NCI-H345 treated with DMSO at 0.1 percent for 48 hours (cell line): ENCODE measurements at regions not wholly inside any gene's neighbourhood (a gene's known extent, or its start where the extent isn't known, plus 50 kb on each side); places are given as distances from the start of the nearest gene placed in this dataset.
A peak's percentile ranks its signal among the peaks of the same experiment; 100 is the strongest.
"Not testable (repeated sequence)": the region's sequence is repeated elsewhere in the genome, so short reads cannot be mapped to it uniquely, and the experiment has no call there.

Experiments used
- DNase-seq: peaks from one replicate; lab custom pipeline; 2025; ENCODE audit not compliant: unreplicated experiment; lab: John Stamatoyannopoulos, UW

DNA sequence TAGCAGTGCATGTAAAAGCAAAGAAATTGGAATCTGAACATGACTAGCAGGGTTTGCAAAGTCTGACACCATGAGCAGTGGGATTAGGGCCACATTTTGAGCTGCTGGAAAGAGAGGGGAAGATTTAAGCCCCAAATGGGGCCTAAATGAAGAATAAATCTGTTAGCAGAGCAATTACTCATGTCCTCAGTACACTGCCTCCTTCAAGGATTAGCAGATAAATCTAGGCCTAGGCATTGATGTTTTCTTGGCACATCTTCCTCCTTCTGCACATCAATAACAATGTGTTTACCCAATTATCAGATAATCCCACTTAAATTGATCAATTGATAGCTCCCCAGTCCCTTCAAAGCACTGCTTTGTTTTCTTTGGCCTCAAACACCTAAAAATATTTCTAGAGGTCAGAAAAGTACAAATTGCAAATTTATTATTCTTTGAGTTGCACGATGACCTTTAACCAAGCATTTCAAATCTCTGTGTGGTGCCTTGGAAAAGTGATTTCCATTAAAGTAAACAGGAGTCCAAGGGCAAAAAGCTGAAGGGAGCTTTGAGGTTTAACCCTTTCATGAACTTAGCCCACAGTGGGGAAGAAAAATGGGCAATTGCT, 514.7 kb upstream of the CHORDC1 start:
- DNase-seq = no peak

DNA sequence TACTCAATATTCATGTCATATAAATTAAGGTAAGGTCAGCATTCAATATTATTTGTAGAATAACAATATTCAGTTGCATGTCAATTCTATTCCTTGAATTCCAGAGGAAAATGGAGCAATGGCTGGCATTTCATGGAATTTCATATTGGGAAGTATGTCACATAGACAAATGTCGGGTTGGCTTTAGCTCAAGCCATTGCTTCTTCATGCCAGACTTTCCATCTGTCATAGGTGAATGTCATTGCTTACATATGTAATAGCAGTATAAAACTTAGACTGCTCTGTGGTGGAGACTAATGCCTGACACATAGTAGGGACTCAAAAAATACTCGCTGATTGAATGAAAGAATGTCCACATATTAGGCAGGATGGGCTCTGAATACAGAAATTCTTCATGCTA, 509.6 kb upstream of the CHORDC1 start:
- no peak for DNase-seq

DNA sequence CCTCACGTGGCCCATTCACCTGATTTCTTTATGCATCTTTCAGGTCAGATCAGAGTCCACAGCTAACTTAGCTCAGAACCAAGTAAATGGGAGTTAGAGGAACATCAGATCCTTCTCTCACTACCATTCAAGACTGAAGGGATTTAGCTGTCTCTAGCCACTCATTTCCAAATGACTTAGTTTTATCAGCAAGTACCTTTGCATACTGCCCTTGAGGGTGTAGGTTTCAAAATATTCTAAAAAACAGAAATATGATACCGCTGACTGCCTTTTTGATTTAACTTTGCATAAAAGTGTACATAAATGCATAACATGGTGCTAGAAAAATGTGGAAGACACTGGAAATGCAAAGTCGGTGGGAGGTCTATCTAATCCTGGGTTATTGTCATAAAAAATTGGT, 500.6 kb upstream of the CHORDC1 start:
- DNase-seq = no peak

DNA sequence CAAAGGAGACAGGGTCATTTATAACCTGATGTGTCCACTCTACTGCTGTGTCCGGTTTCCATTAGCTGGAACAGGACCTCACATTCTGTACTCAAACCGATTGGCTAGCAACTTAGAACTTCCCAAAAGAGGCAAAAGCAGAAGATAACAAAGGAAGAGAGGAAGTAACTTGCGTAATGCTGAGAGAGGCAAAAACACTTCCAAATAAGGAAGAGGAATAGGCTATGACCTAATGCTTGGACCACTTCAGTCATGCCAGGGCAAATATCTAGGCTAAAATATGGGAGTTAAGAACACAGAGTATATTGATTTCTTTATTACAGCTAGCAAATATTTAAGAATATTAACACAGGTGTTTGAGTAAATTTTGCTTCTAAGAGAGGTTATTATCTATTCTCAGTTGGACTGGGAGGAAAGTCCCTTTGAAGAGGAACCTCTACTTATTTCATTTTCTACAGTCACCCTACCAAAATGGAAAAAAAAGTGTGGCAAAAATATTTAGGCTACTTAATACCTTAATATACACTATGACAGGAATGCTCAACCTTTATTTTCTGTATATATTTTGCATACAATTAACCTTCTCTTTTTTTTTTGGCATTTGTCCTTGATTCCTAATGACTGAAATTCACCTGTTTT, 499.8 kb upstream of the CHORDC1 start:
- no peak for DNase-seq

DNA sequence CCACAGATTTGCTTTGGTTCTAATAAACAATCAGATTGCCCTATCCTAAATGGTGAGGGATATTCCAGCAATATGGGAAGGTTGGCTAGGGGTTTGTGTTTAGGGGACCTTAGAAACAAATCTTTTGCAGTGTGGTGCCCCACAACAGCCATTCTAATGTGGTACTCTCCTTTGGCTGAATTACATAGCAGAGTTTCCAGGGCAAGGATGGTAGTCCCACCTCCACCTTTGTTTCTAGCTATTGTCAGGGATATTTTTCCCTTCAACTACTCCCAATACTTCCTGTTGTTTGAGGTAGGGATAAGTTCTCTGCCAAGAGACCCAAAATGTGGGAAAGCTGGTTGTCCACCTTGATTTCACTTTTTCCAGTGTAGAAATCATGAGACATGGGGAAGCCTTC, 494.7 kb upstream of the CHORDC1 start:
- no peak for DNase-seq

DNA sequence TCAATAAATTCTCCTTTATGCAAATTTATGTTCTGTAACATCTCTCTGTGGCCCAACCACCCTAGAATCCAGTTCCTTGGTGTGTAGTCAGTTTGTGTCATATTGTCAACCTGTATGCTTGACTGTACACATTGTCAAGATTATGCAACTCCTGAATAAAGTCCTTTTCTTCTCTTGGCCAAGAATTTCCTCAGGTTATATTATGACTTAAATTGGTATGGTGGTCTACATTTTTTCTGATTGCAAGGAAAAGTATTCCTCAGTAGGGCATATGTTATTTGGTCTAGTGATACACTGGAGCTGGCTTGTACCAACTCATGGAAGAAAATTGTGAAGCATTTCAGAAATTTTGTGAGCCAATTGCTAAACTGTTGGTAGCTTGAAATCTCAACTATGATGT, 482.8 kb upstream of the CHORDC1 start:
- DNase-seq = no peak

DNA sequence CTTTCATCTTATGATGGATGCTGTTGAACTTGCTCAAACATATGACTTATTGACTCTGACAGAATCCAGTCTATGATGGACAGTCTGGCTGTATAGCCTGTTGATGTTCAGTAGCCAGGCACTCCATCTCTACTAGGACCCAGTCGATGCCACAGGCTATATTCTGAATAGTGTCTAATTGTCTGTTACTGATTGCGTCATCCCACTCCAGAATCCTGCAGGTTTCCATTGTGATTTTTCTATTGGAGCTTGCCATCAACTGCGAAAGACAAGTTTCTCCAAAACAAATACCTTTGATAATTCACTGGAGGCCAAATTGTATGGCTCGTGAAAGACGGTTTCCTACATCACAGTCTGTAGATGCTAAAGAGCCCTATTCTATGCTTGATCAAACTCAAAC, 481.7 kb upstream of the CHORDC1 start:
- DNase-seq = peak; percentile 85

DNA sequence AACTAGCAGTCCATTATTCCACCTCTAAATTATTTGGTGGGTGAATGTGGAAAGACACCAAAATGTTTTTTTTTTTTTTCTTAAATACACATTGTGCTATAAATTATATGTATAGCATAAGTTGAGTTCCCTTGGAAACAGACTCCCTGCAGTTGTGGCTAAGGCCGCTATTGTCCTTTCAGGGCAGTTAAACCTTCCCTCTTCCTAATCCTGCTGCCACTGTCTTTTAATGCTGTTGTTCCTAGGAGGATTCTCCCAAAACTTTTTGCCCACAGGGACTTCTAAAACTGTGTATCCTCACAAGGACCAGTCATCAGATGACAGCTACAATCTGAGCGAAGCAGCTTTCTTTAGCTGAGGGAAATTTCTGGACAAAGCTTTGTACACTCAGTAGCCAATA, 478.9 kb upstream of the CHORDC1 start:
- no peak for DNase-seq

DNA sequence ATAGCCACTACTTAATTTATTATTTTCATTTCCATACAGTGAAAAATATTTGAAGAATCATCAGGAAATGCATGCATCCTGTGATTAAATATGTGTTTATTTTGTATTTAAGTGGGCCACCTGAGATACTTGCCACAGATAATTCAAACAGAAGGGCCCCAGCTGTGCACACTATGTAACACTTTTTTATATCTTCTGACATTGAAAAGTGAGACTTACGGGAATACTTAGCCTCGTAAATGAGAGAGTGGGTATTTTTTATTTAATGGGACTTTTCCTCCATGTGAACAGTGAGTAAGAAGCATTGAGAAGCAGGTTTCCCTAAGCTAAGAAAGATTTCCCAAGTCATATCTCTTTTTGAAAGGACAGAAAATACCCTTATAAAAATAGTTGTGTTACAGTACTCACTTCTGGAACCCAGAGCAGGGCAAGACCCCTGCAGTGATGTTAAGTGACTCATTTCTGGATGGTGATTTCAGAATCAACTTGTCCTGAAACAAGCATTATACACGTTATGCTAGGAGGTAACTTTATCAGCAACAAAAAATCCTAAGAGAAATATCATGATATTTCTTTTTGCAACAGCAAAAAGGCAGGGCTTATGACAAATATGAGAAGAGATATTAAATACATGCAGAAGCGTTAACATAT, 478.1 kb upstream of the CHORDC1 start:
- no peak for DNase-seq

DNA sequence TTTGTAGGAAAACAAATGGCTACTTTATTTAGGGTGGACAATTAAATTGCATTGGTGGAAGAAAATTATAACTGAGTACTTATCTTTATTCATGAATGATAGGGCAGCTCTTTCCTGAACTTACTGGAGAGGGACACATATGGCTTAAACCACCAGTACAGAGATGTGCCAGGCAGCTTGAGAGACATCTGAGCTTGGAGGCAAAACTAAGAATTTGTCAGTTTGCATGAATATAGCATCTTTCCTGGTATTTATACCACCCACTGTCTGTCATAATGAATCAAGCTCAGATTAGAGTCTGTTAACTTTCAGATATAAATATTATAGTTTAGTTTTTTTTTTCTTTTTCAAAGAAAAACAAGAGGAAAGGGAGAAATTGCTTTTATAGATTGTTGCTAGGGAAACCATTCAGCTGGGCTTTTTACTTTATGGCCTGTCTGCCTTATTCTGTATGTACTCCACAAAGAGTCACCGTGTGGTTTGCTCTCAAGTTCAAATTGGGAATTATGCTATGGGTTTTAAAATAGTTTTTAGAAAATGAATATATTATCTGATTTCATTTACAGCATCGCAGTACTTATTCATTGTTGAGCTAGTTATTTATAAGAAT, 477.0 kb upstream of the CHORDC1 start:
- no peak for DNase-seq

DNA sequence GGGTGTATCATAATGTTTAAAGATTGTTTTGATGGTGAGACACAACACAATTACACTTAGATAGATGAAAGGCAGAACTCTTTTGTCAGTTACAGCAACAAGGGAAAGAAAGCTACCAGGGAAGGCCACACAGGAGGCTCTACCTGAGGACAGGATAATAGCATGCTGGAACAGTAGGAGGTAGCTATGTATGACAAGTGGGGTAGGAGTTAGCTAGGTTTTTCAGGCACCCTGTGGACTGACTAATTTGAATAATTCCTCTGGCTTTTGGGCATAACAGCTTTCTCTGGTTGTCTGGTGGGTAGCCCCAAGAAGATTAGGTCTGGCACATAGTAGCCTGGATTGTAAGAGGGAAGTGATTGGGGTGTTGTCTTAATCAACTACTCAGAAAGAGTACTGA, 475.4 kb upstream of the CHORDC1 start:
- no peak for DNase-seq

DNA sequence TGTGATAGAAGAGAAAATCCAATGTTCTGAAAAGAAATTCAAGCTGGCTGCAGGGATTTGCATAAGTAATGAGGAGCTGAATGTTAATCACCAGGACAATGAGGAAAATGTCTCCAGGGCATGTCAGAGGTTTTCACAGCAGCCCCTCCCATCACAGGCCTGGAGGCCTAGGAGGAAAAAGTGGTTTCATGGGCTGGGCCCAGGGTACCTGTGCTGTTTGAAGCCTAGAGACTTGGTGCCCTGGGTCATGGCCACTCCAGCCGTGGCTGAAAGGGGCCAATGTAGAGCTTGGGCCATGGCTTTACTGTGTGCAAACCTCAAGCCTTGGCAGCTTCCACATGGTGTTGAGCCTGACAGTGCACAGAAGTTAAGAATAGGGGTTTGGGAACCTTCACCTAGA, 452.6 kb upstream of the CHORDC1 start:
- not testable (repeated sequence) for DNase-seq

DNA sequence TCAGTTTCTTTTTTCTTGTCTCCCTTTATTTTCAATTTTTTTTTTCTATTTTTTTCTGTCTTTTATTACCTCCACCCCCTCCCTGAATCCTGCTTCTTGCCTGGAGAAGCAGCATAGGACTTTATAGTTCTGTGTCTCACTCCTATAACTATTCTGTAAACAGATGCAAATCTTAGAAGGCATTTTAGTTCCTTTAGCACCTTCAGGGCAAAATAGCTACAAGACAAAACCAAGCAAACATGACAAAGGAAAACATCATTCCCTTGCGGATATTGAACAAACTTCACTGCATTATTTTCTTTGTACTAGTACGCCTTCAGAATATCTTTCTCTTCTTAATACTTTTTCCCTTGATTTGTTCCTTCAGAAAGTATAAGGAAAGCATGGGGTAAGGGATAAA, 446.2 kb upstream of the CHORDC1 start:
- DNase-seq = no peak

DNA sequence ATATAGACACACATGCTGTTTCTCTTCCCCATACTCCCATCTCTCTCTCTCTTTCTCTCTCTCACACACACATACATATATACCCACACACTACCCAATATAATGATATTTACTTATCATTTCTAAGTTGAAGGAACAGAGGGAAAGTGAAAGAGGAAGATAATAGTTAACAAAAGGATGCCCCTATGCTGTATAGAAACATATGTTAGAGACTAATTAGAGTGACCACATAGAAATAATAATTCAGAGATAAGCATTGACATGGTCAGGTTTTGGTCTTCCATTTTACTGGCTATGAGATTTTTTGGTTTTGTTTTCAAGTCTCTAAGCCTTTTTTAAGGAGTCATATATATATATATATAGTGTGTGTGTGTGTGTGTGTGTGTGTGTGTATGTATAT, 445.7 kb upstream of the CHORDC1 start:
- no peak for DNase-seq

DNA sequence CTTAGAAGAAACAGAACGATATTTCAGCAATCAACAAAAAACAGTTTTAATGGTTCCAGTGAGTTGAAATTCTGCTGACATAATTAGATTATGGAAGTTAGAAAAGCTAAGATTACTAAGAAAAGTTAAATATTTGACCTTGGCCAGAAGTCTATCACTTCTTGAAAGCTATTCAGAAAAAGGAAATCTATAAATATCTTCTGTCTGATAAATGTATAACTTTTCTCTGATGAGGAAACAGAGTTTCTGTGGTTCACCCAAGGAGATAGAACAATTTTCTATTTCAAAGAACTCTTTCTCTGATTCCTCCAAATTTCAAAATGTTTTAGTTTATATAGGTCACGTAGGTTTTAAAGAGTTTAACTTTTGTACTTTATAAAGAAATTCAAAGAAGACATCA, 438.4 kb upstream of the CHORDC1 start:
- no peak for DNase-seq

DNA sequence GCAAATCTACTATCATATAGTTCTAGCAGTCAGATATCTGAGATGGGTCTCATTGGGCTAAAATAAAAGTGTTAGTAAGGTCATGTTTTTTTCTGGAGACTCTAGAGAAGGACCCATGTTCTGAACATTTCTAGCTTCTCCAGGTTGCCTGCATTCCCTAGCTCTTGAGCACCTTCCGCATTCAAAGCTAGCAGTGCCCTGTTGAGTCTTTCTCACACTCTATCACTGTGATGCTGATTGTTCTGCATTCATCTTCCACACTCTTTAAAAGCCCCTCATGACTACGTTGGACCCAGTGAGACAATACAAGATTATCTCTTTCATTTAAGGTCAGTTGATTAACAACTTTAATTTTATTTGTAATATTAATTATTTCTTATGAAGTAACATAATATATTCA, 433.3 kb upstream of the CHORDC1 start:
- DNase-seq = no peak

DNA sequence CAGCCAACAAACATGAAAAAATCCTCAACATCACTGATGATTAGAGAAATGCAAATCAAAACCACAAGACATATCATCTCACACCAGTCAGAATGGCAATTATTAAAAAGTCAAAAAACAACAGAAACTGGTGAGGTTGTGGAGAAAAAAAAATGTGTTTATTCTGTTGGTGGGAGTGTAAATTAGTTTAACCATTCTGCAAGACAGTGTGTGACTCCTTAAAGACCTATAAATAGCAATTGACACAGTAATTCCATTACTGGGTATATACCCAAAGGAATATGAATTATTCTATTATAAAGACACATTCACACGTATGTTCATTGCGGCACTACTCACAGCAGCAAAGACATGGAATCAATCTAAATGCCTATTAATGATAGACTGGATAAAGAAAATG, 427.3 kb upstream of the CHORDC1 start:
- no peak for DNase-seq

DNA sequence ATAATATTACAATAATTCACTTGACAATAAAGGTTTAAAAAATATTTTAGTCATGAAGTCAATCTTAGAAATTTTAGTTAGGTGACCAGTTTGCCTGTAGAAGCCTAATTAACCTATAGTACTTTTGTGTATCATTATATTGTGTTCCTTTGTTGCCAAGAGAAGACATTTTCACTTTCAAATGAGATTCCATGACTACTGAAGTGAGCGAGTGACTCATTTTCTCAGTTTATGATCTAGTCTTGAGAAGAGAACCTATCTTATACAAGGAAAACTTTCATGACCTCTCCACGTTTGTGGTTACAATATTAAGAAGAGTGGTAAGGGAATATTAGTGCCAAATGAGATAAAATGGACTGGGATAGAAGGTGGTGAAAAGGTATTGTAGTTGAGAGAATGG, 423.9 kb upstream of the CHORDC1 start:
- no peak for DNase-seq

DNA sequence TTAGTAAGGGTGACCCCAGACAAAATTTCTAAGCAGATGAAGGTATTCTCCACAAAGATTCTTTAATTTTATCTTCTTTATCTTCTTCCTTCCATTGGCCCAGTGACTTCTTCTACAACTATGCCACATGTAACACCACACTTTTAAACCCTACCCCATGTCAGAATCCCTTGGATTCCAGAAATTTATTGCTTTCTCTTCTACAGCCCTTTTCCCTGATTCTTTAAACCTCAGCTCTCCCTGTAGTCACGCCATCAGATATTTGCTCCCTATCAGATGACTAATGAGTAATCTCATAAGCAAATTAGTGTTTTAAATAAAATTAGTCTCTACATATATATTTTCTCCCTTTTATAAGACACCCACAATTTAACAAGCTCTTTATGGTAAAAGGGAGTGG, 423.4 kb upstream of the CHORDC1 start:
- DNase-seq = no peak

DNA sequence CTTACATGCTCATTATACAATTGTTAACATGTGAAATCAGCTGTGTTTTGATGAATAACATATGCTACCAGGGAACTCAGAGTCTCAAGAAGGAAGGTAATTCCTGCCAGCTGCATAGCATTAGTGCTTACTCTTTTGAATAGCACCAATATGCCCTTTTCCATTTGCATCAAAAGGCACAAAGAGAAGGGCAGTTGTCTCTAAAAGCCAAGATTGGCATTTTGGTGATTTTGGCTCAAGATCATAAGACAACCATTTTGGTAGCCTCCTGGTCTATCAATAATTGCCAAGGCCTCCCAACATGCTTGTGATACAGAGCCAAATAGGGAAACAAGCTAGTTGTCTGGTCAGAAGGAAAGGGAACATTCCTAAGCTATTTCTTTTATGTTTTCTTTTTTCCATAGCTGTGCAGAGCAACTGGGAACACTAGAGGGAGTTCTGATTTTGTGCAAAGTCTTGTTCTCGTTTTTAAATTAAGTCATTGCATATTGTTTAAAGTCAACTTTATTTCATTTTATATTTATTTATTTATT, 416.7 kb upstream of the CHORDC1 start:
- no peak for DNase-seq

DNA sequence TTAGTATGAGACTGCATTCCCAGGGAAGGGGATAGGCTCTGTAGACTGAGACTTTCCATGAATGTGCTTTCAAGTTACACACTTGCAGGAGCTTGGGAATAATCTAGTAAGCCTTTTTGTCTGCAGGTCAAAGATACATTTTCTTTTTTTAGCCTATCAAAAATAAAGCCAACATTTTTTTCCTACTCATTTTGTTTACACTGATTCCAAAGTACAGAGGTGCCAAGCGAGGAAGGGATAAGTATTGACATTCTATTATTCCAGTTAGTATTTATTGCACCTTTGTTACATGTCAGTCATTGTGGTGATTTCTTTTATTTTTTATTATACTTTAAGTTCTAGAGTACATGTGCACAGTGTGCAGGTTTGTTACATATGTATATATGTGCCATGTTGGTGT, 413.0 kb upstream of the CHORDC1 start:
- no peak for DNase-seq

DNA sequence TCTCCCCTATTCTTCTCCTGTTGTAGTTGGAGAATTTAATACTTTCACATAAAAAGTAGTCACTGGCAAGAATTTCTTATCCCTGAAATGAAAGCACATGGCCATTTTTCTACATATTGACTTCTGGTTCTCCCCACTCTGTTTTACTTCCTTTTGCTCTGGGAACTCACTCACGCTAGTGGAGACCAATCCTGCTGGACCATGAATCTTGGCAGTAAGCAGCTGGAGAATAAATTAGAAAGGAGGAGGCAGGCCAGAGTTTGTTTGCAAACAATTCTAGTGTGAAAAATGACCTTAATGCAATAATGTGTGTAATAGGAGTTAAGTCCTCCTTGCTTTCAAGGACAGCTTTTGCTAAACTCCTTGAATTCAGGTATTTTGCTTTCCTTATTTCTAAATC, 412.3 kb upstream of the CHORDC1 start:
- DNase-seq = no peak
